H1 (cell line): ENCODE measurements at regions not wholly inside any gene's neighbourhood (a gene's known extent, or its start where the extent isn't known, plus 50 kb on each side); places are given as distances from the start of the nearest gene placed in this dataset.

Source experiments
- CREB1 ChIP-seq: IDR thresholded peaks from 2 replicates; pipeline ENCODE4 v1.6.1; 2012; ENCODE audit warnings: inconsistent platforms
- GABPA ChIP-seq: IDR thresholded peaks from 2 replicates; pipeline ENCODE4 v1.6.1; 2011; ENCODE audit warnings: mild to moderate bottlenecking, low read length, moderate library complexity, borderline replicate concordance; ENCODE audit not compliant: insufficient read depth
- TAF1 ChIP-seq: IDR thresholded peaks from 2 replicates; pipeline ENCODE4 v1.6.1; 2011; ENCODE audit warnings: mild to moderate bottlenecking, low read depth, low read length
- TAF7 ChIP-seq: optimal IDR thresholded peaks from 2 replicates; pipeline ENCODE3; 2011; ENCODE audit warnings: low read depth, mild to moderate bottlenecking, inconsistent platforms, low read length, moderate library complexity, borderline replicate concordance
- TF ChIP-seq, protein P1 (sequence below): IDR thresholded peaks from 2 replicates; pipeline ENCODE4 v1.6.1; 2012; ENCODE audit warnings: low read length, inconsistent platforms

- TF ChIP-seq, protein P1, sequence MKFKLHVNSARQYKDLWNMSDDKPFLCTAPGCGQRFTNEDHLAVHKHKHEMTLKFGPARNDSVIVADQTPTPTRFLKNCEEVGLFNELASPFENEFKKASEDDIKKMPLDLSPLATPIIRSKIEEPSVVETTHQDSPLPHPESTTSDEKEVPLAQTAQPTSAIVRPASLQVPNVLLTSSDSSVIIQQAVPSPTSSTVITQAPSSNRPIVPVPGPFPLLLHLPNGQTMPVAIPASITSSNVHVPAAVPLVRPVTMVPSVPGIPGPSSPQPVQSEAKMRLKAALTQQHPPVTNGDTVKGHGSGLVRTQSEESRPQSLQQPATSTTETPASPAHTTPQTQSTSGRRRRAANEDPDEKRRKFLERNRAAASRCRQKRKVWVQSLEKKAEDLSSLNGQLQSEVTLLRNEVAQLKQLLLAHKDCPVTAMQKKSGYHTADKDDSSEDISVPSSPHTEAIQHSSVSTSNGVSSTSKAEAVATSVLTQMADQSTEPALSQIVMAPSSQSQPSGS, result no peak
- TF ChIP-seq TAF1 (no peak), TAF7 (no peak), CREB1 (no peak), GABPA (no peak)
Observed at GRCh38 chr17:33873201-33873617, 381.9 kb upstream of the CCL2 start.
